ENCODE measurements at regions not wholly inside any gene's neighbourhood (a gene's known extent, or its start where the extent isn't known, plus 50 kb on each side); places are given as distances from the start of the nearest gene placed in this dataset.

DNA sequence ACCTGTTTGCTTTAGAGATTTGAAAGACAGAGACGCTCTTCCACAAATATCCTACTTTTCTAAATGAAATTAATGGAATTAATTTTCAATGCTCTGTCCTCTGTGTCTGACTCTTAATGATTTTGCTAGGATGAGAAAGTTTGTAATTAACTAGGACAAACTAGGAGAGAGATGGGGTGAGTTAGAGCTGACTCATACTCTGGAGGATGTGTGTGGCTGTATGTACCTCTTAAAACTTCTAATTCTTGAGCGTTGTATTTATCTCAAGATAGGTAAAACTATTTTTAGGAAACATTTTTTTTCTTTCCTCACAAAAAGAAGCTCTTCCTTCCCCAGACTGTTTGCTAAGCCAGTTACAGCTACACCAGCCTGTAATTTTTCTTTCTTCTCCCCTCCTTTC lies 178.8 kb upstream of the ANKRD30A start:
- no peak overlapping the region for H3K4me3 Mint-ChIP-seq
- no CpG with 5 or more reads among the region's 2 CpGs for WGBS (ENCODE audit: insufficient coverage)
- Histone ChIP-seq H3K27me3 (ENCODE audit: control insufficient read depth, insufficient read depth, low read length) (no peaks in the 10 kb centered on the region), H3K36me3 (ENCODE audit: control insufficient read depth, insufficient read depth, low read length) (no peaks in the 10 kb centered on the region), H3K4me3 (ENCODE audit: low read length) (no peak overlapping the region), H3K27ac (ENCODE audit: low read length) (no peak overlapping the region), H3K9me3 (ENCODE audit: control insufficient read depth, insufficient read depth, low read length) (no peaks in the 10 kb centered on the region), H3K4me1 (ENCODE audit: control insufficient read depth, insufficient read depth, low read length) (no peaks in the 10 kb centered on the region)
- H3K27ac Mint-ChIP-seq: no peak overlapping the region
- TF ChIP-seq CTCF (IDR thresholded peaks at IDR 0.05): no peak
- H3K4me1 Mint-ChIP-seq: no peaks in the 10 kb centered on the region
- no peaks in the 10 kb centered on the region for H3K27me3 Mint-ChIP-seq (ENCODE audit: low read depth in 2 of 2)
- peaks cover 10 to 23% of the 10 kb centered on the region in 2 donors for H3K9me3 Mint-ChIP-seq
- H3K36me3 Mint-ChIP-seq: no peaks in the 10 kb centered on the region
- intact Hi-C loops (cut with micrococcal nuclease): no loop called here
- DNase-seq (no peak), ATAC-seq (no peak)

GRCh38 chr10:36943544-36943943 lies 181.9 kb upstream of the ANKRD30A start:
- H3K27ac Mint-ChIP-seq: no peak overlapping the region
- no peaks in the 10 kb centered on the region for H3K9me3 ChIP-seq (ENCODE audit: control insufficient read depth, insufficient read depth, low read length)
- intact Hi-C loops (cut with micrococcal nuclease): no loop called here
- no peaks in the 10 kb centered on the region for H3K4me1 ChIP-seq (ENCODE audit: control insufficient read depth, insufficient read depth, low read length)
- no peaks in the 10 kb centered on the region for H3K4me1 Mint-ChIP-seq
- no peak overlapping the region for H3K4me3 Mint-ChIP-seq
- H3K36me3 ChIP-seq (ENCODE audit: control insufficient read depth, insufficient read depth, low read length): no peaks in the 10 kb centered on the region
- H3K27me3 Mint-ChIP-seq (ENCODE audit: low read depth in 2 of 2): no peaks in the 10 kb centered on the region
- TF ChIP-seq CTCF (IDR thresholded peaks at IDR 0.05): no peak
- no peak overlapping the region for H3K4me3 ChIP-seq (ENCODE audit: low read length)
- H3K36me3 Mint-ChIP-seq: no peaks in the 10 kb centered on the region
- WGBS (ENCODE audit: insufficient coverage): 77% methylated on average over 12 of the region's 12 CpGs
- H3K27ac ChIP-seq (ENCODE audit: low read length): no peak overlapping the region
- no peaks in the 10 kb centered on the region for H3K27me3 ChIP-seq (ENCODE audit: control insufficient read depth, insufficient read depth, low read length)
- ATAC-seq: no peak
- no peak for DNase-seq
- H3K9me3 Mint-ChIP-seq: peaks cover 10 to 20% of the 10 kb centered on the region in 2 donors

DNA sequence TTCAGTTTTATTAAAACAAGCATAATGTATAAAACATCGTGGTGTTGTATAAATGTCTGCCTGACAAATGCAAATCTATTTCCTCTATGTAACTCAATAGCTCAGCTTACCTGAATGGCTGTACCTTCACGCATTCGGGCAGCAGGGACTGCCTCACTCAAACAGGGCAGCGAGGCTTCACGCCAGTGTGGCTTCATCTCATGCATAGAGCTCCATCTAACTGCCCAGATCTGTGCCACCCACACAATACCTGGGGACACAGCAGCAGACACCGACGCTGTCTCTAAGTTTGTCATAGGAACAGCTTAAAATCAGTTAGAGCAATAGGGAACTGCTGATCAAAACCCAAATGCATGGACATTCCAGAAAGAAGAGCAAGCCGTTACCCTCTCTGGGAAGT lies 182.8 kb upstream of the ANKRD30A start:
- DNase-seq: no peak
- ATAC-seq: no peak
- H3K9me3 ChIP-seq (ENCODE audit: control insufficient read depth, insufficient read depth, low read length): no peaks in the 10 kb centered on the region
- Mint-ChIP-seq H3K9me3 (peaks cover 10 to 17% of the 10 kb centered on the region in 2 donors), H3K27me3 (ENCODE audit: low read depth in 2 of 2) (no peaks in the 10 kb centered on the region), H3K4me3 (no peak overlapping the region), H3K36me3 (no peaks in the 10 kb centered on the region), H3K27ac (no peak overlapping the region), H3K4me1 (no peaks in the 10 kb centered on the region)
- H3K4me1 ChIP-seq (ENCODE audit: control insufficient read depth, insufficient read depth, low read length): no peaks in the 10 kb centered on the region
- intact Hi-C loops (cut with micrococcal nuclease): no loop called here
- H3K27ac ChIP-seq (ENCODE audit: low read length): no peak overlapping the region
- no peak for TF ChIP-seq CTCF (IDR thresholded peaks at IDR 0.05)
- WGBS (ENCODE audit: insufficient coverage): 92% methylated on average over 7 of the region's 8 CpGs
- H3K36me3 ChIP-seq (ENCODE audit: control insufficient read depth, insufficient read depth, low read length): no peaks in the 10 kb centered on the region
- H3K27me3 ChIP-seq (ENCODE audit: control insufficient read depth, insufficient read depth, low read length): no peaks in the 10 kb centered on the region
- no peak overlapping the region for H3K4me3 ChIP-seq (ENCODE audit: low read length)

GRCh38 chr10:36903040-36903439 lies 222.4 kb upstream of the ANKRD30A start:
- Histone ChIP-seq H3K27ac (ENCODE audit: low read length) (no peak overlapping the region), H3K4me3 (ENCODE audit: low read length) (no peak overlapping the region), H3K4me1 (ENCODE audit: control insufficient read depth, insufficient read depth, low read length) (no peaks in the 10 kb centered on the region), H3K9me3 (ENCODE audit: control insufficient read depth, insufficient read depth, low read length) (no peaks in the 10 kb centered on the region), H3K27me3 (ENCODE audit: control insufficient read depth, insufficient read depth, low read length) (no peaks in the 10 kb centered on the region), H3K36me3 (ENCODE audit: control insufficient read depth, insufficient read depth, low read length) (no peaks in the 10 kb centered on the region)
- Mint-ChIP-seq H3K4me1 (no peaks in the 10 kb centered on the region), H3K27ac (no peak overlapping the region), H3K9me3 (peaks cover 3% of the 10 kb centered on the region in 2 donors), H3K27me3 (ENCODE audit: low read depth in 2 of 2) (no peaks in the 10 kb centered on the region), H3K4me3 (no peak overlapping the region), H3K36me3 (no peaks in the 10 kb centered on the region)
- intact Hi-C loops (cut with micrococcal nuclease): no loop called here
- ATAC-seq (no peak), DNase-seq (no peak)
- WGBS (ENCODE audit: insufficient coverage): 57% methylated on average over 2 of the region's 2 CpGs
- no peak for TF ChIP-seq CTCF (IDR thresholded peaks at IDR 0.05)

All from natural killer cell (primary cell).